Right cardiac atrium (tissue), 5 donors: ENCODE measurements at regions not wholly inside any gene's neighbourhood (a gene's known extent, or its start where the extent isn't known, plus 50 kb on each side); places are given as distances from the start of the nearest gene placed in this dataset.
A peak's percentile ranks its signal among the peaks of the same experiment; 100 is the strongest.
"Not testable (repeated sequence)": the region's sequence is repeated elsewhere in the genome, so short reads cannot be mapped to it uniquely, and the experiment has no call there.

Experiments
- ATAC-seq, 2 donors: fragments of 200-7000 bp; cut with Tn5 transposase; one replicate each; pipeline versions ENCODE4 v1.8.0 to v1.9.1; 2020; ENCODE audit warnings: moderate library complexity in 2 of 2, mild to moderate bottlenecking in 1 of 2
- DNase-seq, 3 donors: peaks; one replicate each; pipeline ENCODE4 v3.0.0-alpha.2; 2020
- H3K27ac ChIP-seq: one replicate; pipeline ENCODE4 v1.5.1; 2013; ENCODE audit warnings: mild to moderate bottlenecking, low read length, control low read depth, moderate library complexity
- H3K27me3 ChIP-seq: one replicate; pipeline ENCODE4 v1.6.1; 2013; ENCODE audit not compliant: control insufficient read depth, insufficient read depth
- H3K4me1 ChIP-seq: one replicate; pipeline ENCODE4 v1.6.1; 2013; ENCODE audit warnings: low read length; ENCODE audit not compliant: control insufficient read depth, insufficient read depth
- H3K4me3 ChIP-seq: one replicate; pipeline ENCODE4 v1.5.1; 2013; ENCODE audit warnings: low read length, control low read depth
- H3K9me3 ChIP-seq: one replicate; pipeline ENCODE4 v1.6.1; 2013; ENCODE audit warnings: low read length; ENCODE audit not compliant: control insufficient read depth
- WGBS: extraction: QIAGEN DNeasy Blood & Tissue Kit; methylation state at CpG from one replicate; pipeline ENCODE4 v1.1.7; 2013; 5-methylcytosine and 5-hydroxymethylcytosine counted together
- intact Hi-C, 4 donors: fragments of 100-400 bp; cut with DNase I; formaldehyde crosslinking; loops; one replicate each; pipeline versions ENCODE4 v1.11.0 to v1.14.0; 2022 to 2023
- donor health status: healthy with polysubstance abuse.
- donor health status: DM: no; HTN: yes; CAD: no.
- donor health status: DM: no; HTN: no; CAD: no.
- donor health status: DM: no; HTN: yes; CAD: no; lungs with severe emphysema.
- donor health status: DM: yes; HTN: yes; CAD: no.

DNA sequence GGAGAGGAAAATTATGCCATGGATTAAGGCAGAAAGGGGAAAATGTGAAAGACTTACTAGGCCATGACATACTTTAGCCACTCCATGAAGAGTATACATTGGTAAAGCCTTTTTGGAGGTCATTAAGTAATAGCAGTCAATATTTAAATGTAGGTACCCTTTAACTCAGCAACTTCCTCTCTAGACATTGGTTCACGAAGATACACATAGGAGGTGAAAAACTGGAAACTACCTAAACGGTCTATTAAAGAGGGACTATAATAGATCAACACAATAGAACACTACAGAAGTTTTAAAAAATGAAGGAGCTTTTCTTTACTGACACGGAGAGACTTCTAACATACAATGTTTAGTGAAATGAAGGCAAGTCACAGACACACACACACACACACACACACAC, 68.2 kb upstream of the BMAL1 start:
- intact Hi-C loops, result loop anchor here in 1 of 4 donors (10.0 kb wide), 1 partner anchor 135 kb away; no protein-coding TSS in a partner anchor

DNA sequence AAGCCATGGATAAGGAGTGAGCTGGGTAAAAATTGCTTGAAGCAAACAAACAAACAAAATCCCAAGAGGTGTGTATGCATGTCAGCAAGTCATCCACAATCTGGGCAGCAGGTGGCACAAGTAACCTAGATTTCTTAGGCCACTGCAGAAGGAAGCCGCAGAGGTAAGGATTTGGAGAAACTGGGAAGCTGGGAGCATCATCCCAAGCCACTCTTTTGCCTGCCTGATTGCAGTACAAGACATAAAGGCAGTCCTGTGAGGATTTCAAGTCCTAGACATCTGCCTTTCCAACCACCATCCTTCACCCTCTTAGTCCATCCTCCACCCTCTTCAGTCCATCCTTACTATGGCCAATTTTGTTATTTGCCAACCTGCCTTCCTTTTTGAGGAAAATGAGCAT, 67.2 kb upstream of the BMAL1 start:
- WGBS, result 33% methylated on average over 1 of the region's 1 CpG
- Histone ChIP-seq H3K27me3 (no peaks in the 10 kb centered on the region), H3K9me3 (no peaks in the 10 kb centered on the region), H3K4me3 (no peak overlapping the region), H3K4me1 (peaks cover 6% of the 10 kb centered on the region), H3K27ac (no peak overlapping the region)
- DNase-seq (peak; percentile 37 to 80 (median 70)), ATAC-seq (peak; percentile 55 to 63)
- intact Hi-C loops, result loop anchor here in 3 of 4 donors (2.0 to 5.0 kb wide), 2 partner anchors 132 to 134 kb away; no protein-coding TSS in a partner anchor

More for the DNA sequence above, 68.2 kb upstream of the BMAL1 start:
- H3K9me3 ChIP-seq, result no peaks in the 10 kb centered on the region
- 89% methylated on average over 3 of the region's 3 CpGs for WGBS
- no peak overlapping the region for H3K4me3 ChIP-seq
- H3K27me3 ChIP-seq, result no peaks in the 10 kb centered on the region
- peaks cover 6% of the 10 kb centered on the region for H3K4me1 ChIP-seq
- no peak for ATAC-seq
- DNase-seq, result no peak
- H3K27ac ChIP-seq, result no peak overlapping the region

DNA sequence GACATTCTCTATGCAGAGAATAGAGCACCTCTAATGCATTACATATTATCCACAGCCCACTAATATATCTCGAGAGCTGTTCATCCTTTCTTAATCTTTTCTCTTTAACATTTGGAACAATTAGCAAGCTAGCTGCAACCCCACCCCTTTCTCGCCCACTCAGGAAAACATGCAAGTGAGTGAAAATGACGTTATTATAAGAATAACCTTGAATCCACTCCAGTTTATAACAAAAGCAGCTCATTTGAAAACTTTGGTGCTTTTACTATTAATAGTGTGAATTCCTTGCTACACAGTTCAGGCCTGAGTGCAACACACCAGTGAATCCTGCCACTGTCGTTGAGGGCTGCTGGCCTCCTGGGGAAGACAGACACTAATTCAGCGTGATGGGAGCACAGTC, 63.3 kb upstream of the BMAL1 start:
- DNase-seq (no peak), ATAC-seq (peak in 1 of 2 donors; percentile 28)
- no peaks in the 10 kb centered on the region for H3K27me3 ChIP-seq
- intact Hi-C loops, result loop anchor here in 1 of 4 donors (5.0 kb wide), 1 partner anchor 128 kb away; no protein-coding TSS in a partner anchor
- no peaks in the 10 kb centered on the region for H3K9me3 ChIP-seq
- no peak overlapping the region for H3K27ac ChIP-seq
- no peak overlapping the region for H3K4me3 ChIP-seq
- WGBS, result 49% methylated on average over 5 of the region's 5 CpGs
- no peaks in the 10 kb centered on the region for H3K4me1 ChIP-seq

DNA sequence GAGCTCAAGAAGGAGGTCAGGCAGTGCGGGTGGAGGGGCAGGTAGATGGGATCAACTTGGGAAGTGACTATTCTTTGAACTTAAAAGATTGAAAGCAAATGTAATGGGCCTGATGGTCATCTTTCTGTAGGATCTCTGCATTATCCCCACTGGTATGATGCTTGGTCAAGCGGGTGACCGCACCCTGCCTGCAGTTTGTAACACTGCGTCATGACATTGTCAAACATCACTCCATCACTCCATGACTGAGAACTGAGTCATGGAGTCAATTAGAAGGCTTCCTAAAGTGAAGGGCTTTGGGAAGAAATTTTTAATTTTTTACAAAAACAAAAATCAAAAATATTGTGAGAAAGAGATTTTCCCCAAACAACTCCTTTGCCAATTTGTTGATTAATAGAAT, 62.4 kb upstream of the BMAL1 start:
- no peaks in the 10 kb centered on the region for H3K9me3 ChIP-seq
- DNase-seq (no peak), ATAC-seq (no peak)
- no peaks in the 10 kb centered on the region for H3K27me3 ChIP-seq
- no peak overlapping the region for H3K27ac ChIP-seq
- WGBS, result 95% methylated on average over 4 of the region's 4 CpGs
- H3K4me3 ChIP-seq, result no peak overlapping the region
- intact Hi-C loops, result no loop called here
- no peaks in the 10 kb centered on the region for H3K4me1 ChIP-seq

DNA sequence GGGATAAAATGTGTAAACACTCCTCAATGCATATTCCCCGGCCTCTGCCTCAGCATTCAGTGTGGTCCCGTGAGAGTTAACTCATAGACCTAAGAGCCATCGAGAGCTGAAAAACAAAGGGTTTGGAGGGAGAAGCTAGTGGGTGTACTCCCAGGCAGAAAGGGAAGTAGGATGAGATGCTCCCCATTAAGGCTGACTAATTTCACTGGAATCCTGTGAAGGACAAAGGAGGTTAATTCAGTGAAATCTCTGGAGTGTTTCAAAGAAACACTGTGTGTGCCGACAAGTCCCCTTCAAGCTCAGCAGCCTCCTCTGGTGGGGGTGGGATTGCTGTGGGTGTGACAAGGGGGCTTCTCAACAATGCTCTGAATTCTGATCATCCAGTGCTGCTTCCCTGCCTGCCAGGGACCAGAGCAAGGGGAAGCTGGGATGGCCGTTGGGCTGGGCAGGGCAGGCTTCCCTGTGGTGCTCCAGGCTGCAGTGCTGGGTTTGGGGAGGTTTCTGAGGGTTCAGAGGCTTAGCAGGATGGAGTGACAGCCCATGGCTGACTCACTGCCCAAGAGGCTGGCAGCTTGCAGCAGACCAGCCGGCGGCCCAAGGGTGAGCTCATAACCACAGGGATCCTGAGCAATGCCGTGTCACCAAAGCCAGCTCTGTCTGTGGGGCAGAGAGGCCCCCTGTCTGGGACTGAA, 61.4 kb upstream of the BMAL1 start:
- peak in 2 of 3 donors; percentile 35 to 44 for DNase-seq
- WGBS, result 57% methylated on average over 8 of the region's 8 CpGs

DNA sequence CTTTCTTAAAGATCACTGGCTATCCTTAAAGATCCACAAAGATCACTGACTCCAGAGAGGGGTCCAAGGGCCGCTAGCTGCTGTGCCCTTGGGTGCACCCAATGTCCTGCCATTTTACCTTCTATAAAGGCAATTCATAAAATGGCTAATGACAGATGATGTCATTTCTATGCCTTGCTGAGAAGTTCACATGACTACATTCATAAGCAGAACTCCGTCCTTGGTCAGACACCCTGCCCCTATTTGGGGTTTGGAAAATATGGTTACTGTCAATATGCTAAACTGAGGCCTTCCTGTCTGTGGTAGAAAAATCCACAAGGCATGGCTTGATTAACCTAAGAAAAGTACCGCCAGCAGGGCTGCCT, 60.9 kb upstream of the BMAL1 start:
- no peak overlapping the region for H3K4me3 ChIP-seq
- WGBS, result 90% methylated on average over 3 of the region's 3 CpGs
- no peaks in the 10 kb centered on the region for H3K27me3 ChIP-seq
- intact Hi-C loops, result no loop called here
- H3K4me1 ChIP-seq, result no peaks in the 10 kb centered on the region
- DNase-seq, result no peak
- no peaks in the 10 kb centered on the region for H3K9me3 ChIP-seq
- H3K27ac ChIP-seq, result no peak overlapping the region
- ATAC-seq, result no peak

More for the DNA sequence above, 61.4 kb upstream of the BMAL1 start:
- H3K27ac ChIP-seq, result no peak overlapping the region
- no peaks in the 10 kb centered on the region for H3K27me3 ChIP-seq
- H3K9me3 ChIP-seq, result no peaks in the 10 kb centered on the region
- no peak overlapping the region for H3K4me3 ChIP-seq
- no peaks in the 10 kb centered on the region for H3K4me1 ChIP-seq
- intact Hi-C loops, result no loop called here
- ATAC-seq, result peak; percentile 48 to 53

DNA sequence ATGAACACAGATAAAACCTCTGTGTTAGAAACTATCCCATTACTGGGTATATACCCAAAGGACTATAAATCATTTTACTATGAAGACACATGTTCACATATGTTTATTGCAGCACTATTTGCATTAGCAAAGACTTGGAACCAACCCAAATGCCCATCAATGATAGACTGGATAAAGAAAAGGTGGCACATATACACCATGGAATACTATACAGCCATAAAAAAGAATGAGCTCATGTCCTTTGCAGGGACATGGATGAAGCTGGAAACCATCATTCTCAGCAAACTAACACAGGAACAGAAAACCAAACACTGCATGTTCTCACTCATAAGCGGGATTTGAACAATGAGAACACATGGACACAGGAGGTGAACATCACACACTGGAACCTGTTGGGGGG, 58.9 kb upstream of the BMAL1 start:
- H3K27me3 ChIP-seq, intact Hi-C loops, H3K4me1 ChIP-seq, H3K9me3 ChIP-seq, H3K4me3 ChIP-seq, H3K27ac ChIP-seq, ATAC-seq, DNase-seq: not testable (repeated sequence)
- whole genome bisulfite sequencing, result 96% methylated on average over 1 of the region's 1 CpG

DNA sequence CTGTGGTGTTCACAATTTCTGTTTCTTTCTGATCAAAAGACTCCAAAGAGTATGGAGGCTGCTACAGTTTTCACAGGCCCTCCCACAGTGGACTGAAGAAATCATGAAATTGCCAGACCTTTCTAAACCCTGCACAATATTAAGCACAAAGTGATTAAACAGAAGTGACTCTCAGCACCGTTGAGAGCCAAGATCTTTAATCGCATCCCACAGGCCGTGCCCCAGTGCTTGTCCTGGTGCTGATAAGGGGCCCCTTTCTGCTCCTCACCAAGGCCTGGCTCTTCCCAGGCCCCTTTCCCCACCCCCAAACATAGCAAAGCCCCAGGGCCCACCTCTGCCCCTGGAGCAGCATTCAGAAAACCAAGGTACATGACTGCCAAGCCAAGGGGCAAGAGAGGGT, 57.4 kb upstream of the BMAL1 start:
- no peak overlapping the region for H3K4me3 ChIP-seq
- no peaks in the 10 kb centered on the region for H3K27me3 ChIP-seq
- DNase-seq (no peak), ATAC-seq (no peak)
- H3K4me1 ChIP-seq, result no peaks in the 10 kb centered on the region
- no peaks in the 10 kb centered on the region for H3K9me3 ChIP-seq
- no peak overlapping the region for H3K27ac ChIP-seq
- intact Hi-C loops, result no loop called here
- WGBS, result 59% methylated on average over 3 of the region's 3 CpGs

DNA sequence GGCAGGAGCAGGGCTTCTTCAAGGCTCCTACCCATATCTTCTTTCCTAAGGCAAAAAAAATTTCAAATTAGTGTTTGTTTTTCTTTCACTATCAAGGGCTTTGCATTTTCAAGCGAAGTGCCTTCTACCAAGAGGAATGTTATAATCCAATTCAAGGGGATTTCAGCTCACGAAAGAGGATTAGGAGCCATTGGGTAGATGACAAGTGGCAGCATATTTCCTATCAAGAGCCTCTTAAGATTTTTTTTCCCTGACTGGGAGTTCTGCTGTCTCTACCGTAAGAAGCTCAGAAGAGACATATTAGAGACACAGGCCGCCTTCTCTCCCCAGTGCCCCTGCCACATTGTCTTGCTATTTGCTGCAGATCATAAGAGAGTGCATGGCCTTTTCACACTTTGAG, 55.9 kb upstream of the BMAL1 start:
- ATAC-seq, result no peak
- intact Hi-C loops, result no loop called here
- Histone ChIP-seq H3K27ac (no peak overlapping the region), H3K4me1 (no peaks in the 10 kb centered on the region), H3K9me3 (no peaks in the 10 kb centered on the region), H3K27me3 (no peaks in the 10 kb centered on the region), H3K4me3 (no peak overlapping the region)
- DNase-seq, result no peak
- WGBS, result 87% methylated on average over 4 of the region's 4 CpGs

DNA sequence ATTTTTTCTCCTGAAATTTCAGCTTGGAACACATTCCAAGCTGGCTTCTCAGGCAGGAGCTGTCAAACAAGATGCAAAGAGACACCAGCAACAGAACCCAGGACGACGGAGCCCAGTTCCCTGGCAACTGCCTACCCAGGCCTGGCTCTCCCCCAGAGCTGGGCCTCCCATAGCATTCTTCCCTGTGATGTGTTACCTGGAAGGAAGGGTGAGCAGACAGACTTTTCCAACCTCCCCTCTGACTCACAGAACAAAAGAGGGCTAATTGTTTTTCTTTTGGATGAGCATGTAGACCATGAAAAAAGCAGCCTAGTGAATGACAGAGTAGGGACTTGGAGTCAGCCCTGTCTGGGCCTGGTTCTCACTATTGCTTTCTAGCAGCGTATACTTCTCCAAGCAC, 55.3 kb upstream of the BMAL1 start:
- H3K9me3 ChIP-seq, result no peaks in the 10 kb centered on the region
- H3K4me1 ChIP-seq, result no peaks in the 10 kb centered on the region
- H3K27ac ChIP-seq, result no peak overlapping the region
- no peak overlapping the region for H3K4me3 ChIP-seq
- H3K27me3 ChIP-seq, result no peaks in the 10 kb centered on the region
- intact Hi-C loops, result no loop called here
- ATAC-seq (no peak), DNase-seq (no peak)
- WGBS, result 74% methylated on average over 3 of the region's 3 CpGs

DNA sequence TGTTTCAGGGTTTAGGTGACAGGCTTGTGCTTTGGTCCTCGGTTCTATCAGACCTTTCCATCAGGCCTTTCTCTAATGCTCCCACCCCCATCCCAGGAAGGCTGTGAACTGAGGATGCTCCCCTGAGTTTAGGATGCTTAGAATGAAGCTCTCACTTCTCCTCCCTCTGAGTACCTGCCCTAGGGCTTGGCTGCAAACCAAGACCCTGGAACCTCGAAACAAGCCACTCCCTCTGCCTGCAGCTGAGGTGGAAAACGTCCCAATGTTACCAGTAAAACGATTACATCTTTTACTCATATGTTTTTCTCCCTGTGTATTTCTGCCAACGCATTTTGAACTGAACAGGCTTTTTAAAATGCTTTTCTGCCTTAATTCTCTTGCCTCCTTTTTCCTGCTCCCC, 54.5 kb upstream of the BMAL1 start:
- ATAC-seq, result no peak
- DNase-seq, result no peak
- Histone ChIP-seq H3K27me3 (no peaks in the 10 kb centered on the region), H3K4me3 (no peak overlapping the region), H3K27ac (no peak overlapping the region), H3K9me3 (no peaks in the 10 kb centered on the region), H3K4me1 (no peaks in the 10 kb centered on the region)
- WGBS, result 58% methylated on average over 5 of the region's 5 CpGs
- intact Hi-C loops, result no loop called here

DNA sequence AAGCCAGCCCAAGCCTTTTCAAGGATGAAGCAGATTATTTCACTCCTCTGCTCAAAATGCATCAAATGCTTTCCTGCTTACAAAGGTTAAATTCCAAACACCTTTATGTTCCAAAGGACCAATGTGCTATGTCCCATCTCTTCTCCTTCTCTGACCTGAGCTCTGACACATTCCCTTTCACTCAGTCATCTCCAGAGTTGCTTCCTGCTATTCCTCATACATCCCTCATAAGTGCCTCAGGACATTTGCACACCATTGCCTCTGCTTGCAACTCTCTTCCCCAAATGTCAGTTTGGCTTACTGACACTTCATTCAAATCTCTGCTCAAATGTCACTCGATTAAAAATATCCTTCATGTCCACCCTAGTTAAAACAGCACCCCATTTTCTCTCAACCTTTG, 53.3 kb upstream of the BMAL1 start:
- 89% methylated on average over 1 of the region's 1 CpG for WGBS
- Histone ChIP-seq H3K9me3 (no peaks in the 10 kb centered on the region), H3K27me3 (no peaks in the 10 kb centered on the region), H3K27ac (no peak overlapping the region), H3K4me3 (no peak overlapping the region), H3K4me1 (peaks cover 4% of the 10 kb centered on the region)
- ATAC-seq (no peak), DNase-seq (no peak)
- intact Hi-C loops, result no loop called here
